ENCODE measurements at regions not wholly inside any gene's neighbourhood (a gene's known extent, or its start where the extent isn't known, plus 50 kb on each side); places are given as distances from the start of the nearest gene placed in this dataset.

- TF ChIP-seq GABPA (IDR thresholded peaks at IDR 0.05 in 1 of 2, conservative IDR thresholded peaks at IDR 0.05 in 1 of 2), result no peak
- no peak for TF ChIP-seq EGR1 (IDR thresholded peaks at IDR 0.05; ENCODE audit: low read depth in 2 of 2)
- TF ChIP-seq HNF4A (conservative IDR thresholded peaks at IDR 0.05), result no peak
- TF ChIP-seq RXRA (IDR thresholded peaks at IDR 0.05), result no peak
- TF ChIP-seq FOXA1 (IDR thresholded peaks at IDR 0.05), result no peak
- no peak for TF ChIP-seq ATF3 (IDR thresholded peaks at IDR 0.05)
- TF ChIP-seq RAD21 (IDR thresholded peaks at IDR 0.05), result no peak
- no peak for TF ChIP-seq HNF4G (IDR thresholded peaks at IDR 0.05)
- TF ChIP-seq MAX (IDR thresholded peaks at IDR 0.05), result no peak
- TF ChIP-seq YY1 (IDR thresholded peaks at IDR 0.05), result no peak
- no peak for TF ChIP-seq FOXA2 (IDR thresholded peaks at IDR 0.05)
- TF ChIP-seq SP1 (IDR thresholded peaks at IDR 0.05), result no peak
- TF ChIP-seq TAF1 (conservative IDR thresholded peaks at IDR 0.05), result no peak
- TF ChIP-seq, protein P1, sequence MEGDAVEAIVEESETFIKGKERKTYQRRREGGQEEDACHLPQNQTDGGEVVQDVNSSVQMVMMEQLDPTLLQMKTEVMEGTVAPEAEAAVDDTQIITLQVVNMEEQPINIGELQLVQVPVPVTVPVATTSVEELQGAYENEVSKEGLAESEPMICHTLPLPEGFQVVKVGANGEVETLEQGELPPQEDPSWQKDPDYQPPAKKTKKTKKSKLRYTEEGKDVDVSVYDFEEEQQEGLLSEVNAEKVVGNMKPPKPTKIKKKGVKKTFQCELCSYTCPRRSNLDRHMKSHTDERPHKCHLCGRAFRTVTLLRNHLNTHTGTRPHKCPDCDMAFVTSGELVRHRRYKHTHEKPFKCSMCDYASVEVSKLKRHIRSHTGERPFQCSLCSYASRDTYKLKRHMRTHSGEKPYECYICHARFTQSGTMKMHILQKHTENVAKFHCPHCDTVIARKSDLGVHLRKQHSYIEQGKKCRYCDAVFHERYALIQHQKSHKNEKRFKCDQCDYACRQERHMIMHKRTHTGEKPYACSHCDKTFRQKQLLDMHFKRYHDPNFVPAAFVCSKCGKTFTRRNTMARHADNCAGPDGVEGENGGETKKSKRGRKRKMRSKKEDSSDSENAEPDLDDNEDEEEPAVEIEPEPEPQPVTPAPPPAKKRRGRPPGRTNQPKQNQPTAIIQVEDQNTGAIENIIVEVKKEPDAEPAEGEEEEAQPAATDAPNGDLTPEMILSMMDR (IDR thresholded peaks at IDR 0.05; ENCODE audit: low read depth, low read length, missing input control), result no peak
- TF ChIP-seq JUND (IDR thresholded peaks at IDR 0.05), result no peak
- no peak for TF ChIP-seq NR2F2 (IDR thresholded peaks at IDR 0.05)
- TF ChIP-seq REST (IDR thresholded peaks at IDR 0.05), result no peak
- Histone ChIP-seq H3K27ac (ENCODE audit: low read depth in 1 of 2, low read length in 2 of 2) (no peak overlapping the region), H3K9ac (ENCODE audit: low read depth in 1 of 2, low read length in 2 of 2) (no peak overlapping the region), H3K36me3 (ENCODE audit: control insufficient read depth in 4 of 4, insufficient read depth in 3 of 4, low read depth in 1 of 4, low read length in 3 of 4) (no peaks in the 10 kb centered on the region), H3K4me1 (ENCODE audit: control insufficient read depth in 4 of 4, insufficient read depth in 4 of 4, low read length in 3 of 4) (no peaks in the 10 kb centered on the region), H3K9me3 (ENCODE audit: control insufficient read depth in 4 of 4, low read length in 3 of 4) (no peaks in the 10 kb centered on the region), H3K27me3 (ENCODE audit: control insufficient read depth in 4 of 4, insufficient read depth in 4 of 4, low read length in 3 of 4) (no peaks in the 10 kb centered on the region), H3K4me3 (ENCODE audit: low read depth in 1 of 3, low read length in 3 of 3) (no peak overlapping the region)
- no peak for DNase-seq (ENCODE audit: low spot score)
- 81% methylated on average over 4 of the region's 4 CpGs for WGBS
Observed at GRCh38 chr15:37485056-37485455, 384.7 kb upstream of the MEIS2 start.

GRCh38 chr15:37490707-37491106 is 390.4 kb upstream of the MEIS2 start:
- WGBS, result 94% methylated on average over 26 of the region's 26 CpGs
- DNase-seq (ENCODE audit: low spot score), result no peak

More at GRCh38 chr15:37490707-37491106, 390.4 kb upstream of the MEIS2 start:
- Histone ChIP-seq H3K4me3 (ENCODE audit: low read depth in 1 of 3, low read length in 3 of 3) (no peak overlapping the region), H3K27me3 (ENCODE audit: control insufficient read depth in 4 of 4, insufficient read depth in 4 of 4, low read length in 3 of 4) (no peaks in the 10 kb centered on the region), H3K27ac (ENCODE audit: low read depth in 1 of 2, low read length in 2 of 2) (no peak overlapping the region), H3K9me3 (ENCODE audit: control insufficient read depth in 4 of 4, low read length in 3 of 4) (no peaks in the 10 kb centered on the region), H3K4me1 (ENCODE audit: control insufficient read depth in 4 of 4, insufficient read depth in 4 of 4, low read length in 3 of 4) (no peaks in the 10 kb centered on the region), H3K36me3 (ENCODE audit: control insufficient read depth in 4 of 4, insufficient read depth in 3 of 4, low read depth in 1 of 4, low read length in 3 of 4) (no peaks in the 10 kb centered on the region), H3K9ac (ENCODE audit: low read depth in 1 of 2, low read length in 2 of 2) (no peak overlapping the region)
- TF ChIP-seq ZBTB33 (IDR thresholded peaks at IDR 0.05), result no peak
- no peak for TF ChIP-seq YY1 (IDR thresholded peaks at IDR 0.05)
- TF ChIP-seq TAF1 (conservative IDR thresholded peaks at IDR 0.05), result no peak
- TF ChIP-seq FOXA2 (IDR thresholded peaks at IDR 0.05), result no peak
- TF ChIP-seq HNF4A (conservative IDR thresholded peaks at IDR 0.05), result no peak
- no peak for TF ChIP-seq FOXA1 (IDR thresholded peaks at IDR 0.05)

Data from liver (tissue), 8 donors.